GM12892 (cell line): ENCODE measurements at regions not wholly inside any gene's neighbourhood (a gene's known extent, or its start where the extent isn't known, plus 50 kb on each side); places are given as distances from the start of the nearest gene placed in this dataset.

Source experiments
- DNase-seq: peaks from one replicate; pipeline ENCODE4 v3.0.0; 2011; ENCODE audit not compliant: insufficient read length
- FAIRE-seq: peaks from 2 replicates; lab custom pipeline; 2011; peaks lifted over from hg19 to GRCh38; lab: Jason Lieb, UNC
- POLR2A ChIP-seq: IDR thresholded peaks from 2 replicates; pipeline ENCODE4 v1.6.1; 2011; ENCODE audit warnings: low read depth, low read length, control low read depth
- POLR2AphosphoS5 ChIP-seq: IDR thresholded peaks from 2 replicates; pipeline ENCODE4 v1.6.1; 2011; ENCODE audit warnings: low read depth, low read length, control low read depth
- TAF1 ChIP-seq: IDR thresholded peaks from 2 replicates; pipeline ENCODE4 v1.6.1; 2011; ENCODE audit warnings: low read depth, mild to moderate bottlenecking, control low read depth, low read length, borderline replicate concordance

DNA sequence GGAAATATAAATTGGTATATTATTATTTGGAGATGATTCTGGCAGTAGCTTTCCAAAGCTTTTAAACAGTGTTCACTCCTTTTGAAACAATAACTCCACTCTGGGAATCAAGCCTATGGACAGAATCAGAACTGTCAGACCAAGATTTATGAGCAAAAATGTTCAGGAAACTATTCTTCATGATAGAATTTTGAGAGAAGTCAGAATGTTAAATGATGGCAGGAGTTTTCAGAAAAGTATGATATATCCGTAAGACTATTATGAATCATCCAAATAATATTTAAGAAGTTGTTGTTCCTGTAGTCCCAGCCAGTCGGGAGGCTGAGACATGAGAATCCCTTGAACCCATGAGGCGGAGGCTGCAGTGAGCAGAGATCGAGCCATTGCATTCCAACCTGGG lies 50.5 kb upstream of the ADGRG2 start:
- no peak for DNase-seq
- no peak for FAIRE-seq
- TF ChIP-seq POLR2AphosphoS5 = no peak
- no peak for TF ChIP-seq TAF1
- no peak for TF ChIP-seq POLR2A

- FAIRE-seq (no peak), DNase-seq (no peak)
- TF ChIP-seq POLR2AphosphoS5 (no peak), POLR2A (no peak), TAF1 (no peak)
These were observed 52.2 kb upstream of the ADGRG2 start for GRCh38 chrX:19174401-19175025.

DNA sequence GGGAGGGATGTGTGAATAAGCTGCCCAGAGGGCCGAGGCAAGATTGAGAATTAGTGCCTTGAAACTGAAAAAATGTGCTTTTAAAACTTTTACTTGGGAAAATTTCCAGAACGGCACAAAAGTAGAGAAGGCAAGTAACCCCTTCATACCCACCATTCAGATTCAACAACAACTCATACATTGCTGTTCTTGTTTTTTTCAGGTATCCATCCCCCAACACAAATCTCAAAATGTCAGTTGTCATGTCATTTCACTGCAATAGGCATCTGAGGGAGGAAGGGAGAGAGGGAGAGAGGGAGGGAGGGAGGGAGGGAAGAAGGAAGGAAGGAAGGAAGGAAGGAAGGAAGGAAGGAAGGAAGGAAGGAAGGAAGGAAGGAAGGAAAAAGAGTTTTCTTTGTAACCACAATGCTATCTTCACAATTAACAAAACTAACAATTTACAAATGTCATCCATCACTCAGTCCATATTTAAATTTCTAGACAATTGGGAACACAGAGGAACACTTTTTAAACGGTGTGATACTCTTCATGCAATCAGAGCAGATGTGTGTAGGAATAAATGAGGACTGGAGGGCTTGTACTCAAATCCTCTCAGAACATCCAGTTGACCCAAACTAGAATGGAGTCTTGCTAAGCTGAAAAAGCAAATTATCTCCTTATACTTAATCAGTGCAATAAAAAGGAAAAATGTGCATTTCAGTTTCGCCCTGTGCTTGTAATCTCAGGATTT lies 54.8 kb upstream of the ADGRG2 start:
- no peak for FAIRE-seq
- no peak for TF ChIP-seq POLR2AphosphoS5
- no peak for TF ChIP-seq POLR2A
- no peak for TF ChIP-seq TAF1
- DNase-seq = no peak

- FAIRE-seq (peak; percentile 38), DNase-seq (no peak)
- TF ChIP-seq POLR2AphosphoS5 = no peak
- TF ChIP-seq TAF1 = no peak
- TF ChIP-seq POLR2A = no peak
These were observed 55.5 kb upstream of the ADGRG2 start for GRCh38 chrX:19177721-19178120.

GRCh38 chrX:19178402-19178801 lies 56.1 kb upstream of the ADGRG2 start:
- FAIRE-seq (no peak), DNase-seq (no peak)
- TF ChIP-seq POLR2AphosphoS5 (no peak), POLR2A (no peak), TAF1 (no peak)

DNA sequence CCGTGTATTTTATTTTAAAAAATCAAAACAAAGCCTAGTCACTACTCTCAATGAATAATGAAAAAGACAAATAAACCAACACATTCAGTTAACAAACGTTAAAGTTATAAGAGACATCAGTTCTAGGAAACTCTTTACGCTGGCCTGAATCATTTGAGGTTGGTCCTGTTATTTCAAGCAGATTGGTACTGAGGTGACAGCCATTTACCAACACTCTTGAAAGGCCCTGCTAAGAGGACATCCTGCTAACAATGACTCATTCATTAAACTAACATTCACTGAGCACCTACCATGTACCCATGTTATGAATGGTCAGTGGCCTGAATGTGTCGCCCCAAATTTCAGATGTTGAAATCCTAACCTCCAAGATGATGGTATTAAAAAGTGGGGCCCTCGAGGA lies 57.1 kb upstream of the ADGRG2 start:
- DNase-seq = no peak
- TF ChIP-seq POLR2A (no peak), POLR2AphosphoS5 (no peak), TAF1 (no peak)
- no peak for FAIRE-seq

GRCh38 chrX:19181345-19181744 lies 59.1 kb upstream of the ADGRG2 start:
- no peak for TF ChIP-seq POLR2AphosphoS5
- no peak for TF ChIP-seq POLR2A
- no peak for TF ChIP-seq TAF1
- FAIRE-seq = no peak
- no peak for DNase-seq

GRCh38 chrX:19182785-19183184 lies 60.5 kb upstream of the ADGRG2 start:
- TF ChIP-seq POLR2AphosphoS5 (no peak), POLR2A (no peak), TAF1 (no peak)
- FAIRE-seq (no peak), DNase-seq (no peak)

DNA sequence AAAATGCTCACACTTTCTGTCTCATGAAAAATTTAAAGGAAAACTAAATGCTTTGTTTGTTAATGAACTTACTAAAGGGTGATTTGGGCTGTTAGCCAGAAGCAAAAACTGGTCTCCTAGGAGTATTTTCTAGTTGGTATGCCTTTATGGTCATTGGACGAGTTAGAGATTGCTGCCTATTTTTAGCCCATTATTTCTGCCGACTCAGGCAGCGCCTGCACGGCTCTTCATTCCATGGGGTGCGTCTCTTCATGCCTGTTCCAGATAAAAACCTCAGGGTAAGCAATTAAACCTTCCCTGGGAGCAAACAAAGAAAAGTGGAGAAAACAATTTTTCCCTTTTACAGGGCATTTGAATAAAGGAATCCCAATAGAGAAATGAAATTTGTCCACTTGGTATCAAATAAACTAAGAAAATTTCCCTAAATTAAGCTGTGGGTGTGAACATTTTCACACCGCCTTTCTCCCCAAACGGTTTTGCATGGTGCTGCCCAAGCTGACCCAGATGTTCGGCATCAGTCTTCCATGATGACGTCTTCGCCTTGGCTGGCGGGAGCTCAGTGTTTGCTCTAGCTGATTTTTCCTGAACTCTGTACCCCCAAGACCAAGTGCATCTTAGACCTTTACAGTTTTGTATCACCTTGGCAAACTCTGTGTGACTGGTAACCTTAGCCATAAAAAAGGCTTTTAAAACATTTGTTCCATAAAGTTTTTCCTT lies 61.7 kb upstream of the ADGRG2 start:
- DNase-seq = no peak
- no peak for TF ChIP-seq POLR2AphosphoS5
- TF ChIP-seq TAF1 = no peak
- no peak for TF ChIP-seq POLR2A
- no peak for FAIRE-seq

DNA sequence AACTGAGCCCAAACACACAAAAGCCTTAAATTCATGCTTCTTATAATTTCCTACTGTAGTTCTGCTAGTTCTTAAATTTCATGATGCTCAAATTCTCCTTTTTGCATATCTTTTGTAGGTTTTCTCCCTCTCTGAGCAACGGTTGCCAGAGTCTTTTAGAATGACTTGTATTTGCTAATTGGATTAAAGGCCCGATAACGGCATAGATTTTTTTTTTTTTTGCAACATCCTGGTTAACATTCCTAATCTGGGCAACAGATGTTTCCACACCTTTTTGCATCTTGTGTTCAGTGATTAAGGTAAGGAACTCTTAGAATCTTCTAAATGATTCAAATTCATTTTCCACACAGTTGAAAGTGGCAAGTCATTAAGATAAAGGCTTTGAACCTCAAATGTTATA lies 66.3 kb upstream of the ADGRG2 start:
- no peak for TF ChIP-seq TAF1
- DNase-seq = no peak
- FAIRE-seq = no peak

DNA sequence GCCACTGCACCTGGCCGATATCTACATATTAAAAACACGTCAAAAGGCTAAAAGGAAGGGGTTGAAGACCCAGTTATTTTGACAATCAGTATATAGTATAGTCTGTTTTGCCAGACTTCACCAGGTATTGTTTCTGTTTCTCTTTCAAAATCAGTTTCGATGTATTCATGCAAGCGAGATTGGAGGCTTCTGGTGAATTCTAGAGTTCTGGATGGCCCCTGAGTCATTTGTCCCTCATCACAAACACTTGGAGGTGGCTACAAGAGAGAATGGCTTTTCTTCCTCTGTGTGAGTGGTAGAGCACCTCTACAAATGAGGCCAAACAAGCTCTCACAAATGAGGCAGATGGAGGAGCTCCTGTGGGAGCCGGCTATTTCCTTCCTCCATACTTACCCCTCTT lies 68.6 kb upstream of the ADGRG2 start:
- no peak for DNase-seq
- FAIRE-seq = peak; percentile 40
- TF ChIP-seq TAF1 (no peak), POLR2A (no peak), POLR2AphosphoS5 (no peak)
